Thyroid gland (tissue), 4 donors: ENCODE measurements at regions not wholly inside any gene's neighbourhood (a gene's known extent, or its start where the extent isn't known, plus 50 kb on each side); places are given as distances from the start of the nearest gene placed in this dataset.

ENCODE experiments used
- CTCF ChIP-seq, 6 experiments: fragments of 200-600 bp in 3 of 6; fragments of 450-650 bp in 3 of 6; sonication (generic) in 3 of 6; IDR thresholded peaks; one replicate each; pipeline ENCODE4 v1.5.1; 2016 to 2019; ENCODE audit warnings: antibody characterized with exemption in 6 of 6, mild to moderate bottlenecking in 2 of 6, inconsistent platforms in 1 of 6, moderate library complexity in 1 of 6
- POLR2A ChIP-seq, 2 donors: fragments of 450-650 bp; IDR thresholded peaks; one replicate each; pipeline ENCODE4 v1.6.1; 2017; ENCODE audit warnings: antibody characterized with exemption in 2 of 2, mild to moderate bottlenecking in 2 of 2, moderate library complexity in 1 of 2

- TF ChIP-seq CTCF (IDR thresholded peaks at IDR 0.05) (no peak), POLR2A (IDR thresholded peaks at IDR 0.05) (no peak)
Measured at GRCh38 chr3:115388166-115388565, 235.1 kb upstream of the GAP43 start.
